Activated CD4-positive, CD25-positive, alpha-beta regulatory T cell treated with anti-CD3 and anti-CD28 coated beads, Interleukin-2, amount 50 U/mL, for 16 hours (primary cell): ENCODE measurements at regions not wholly inside any gene's neighbourhood (a gene's known extent, or its start where the extent isn't known, plus 50 kb on each side); places are given as distances from the start of the nearest gene placed in this dataset.
"Not testable (repeated sequence)": the region's sequence is repeated elsewhere in the genome, so short reads cannot be mapped to it uniquely, and the experiment has no call there.

Experiments
- DNase-seq: peaks from one replicate; pipeline ENCODE4 v3.0.0-alpha.2; 2020; ENCODE audit warnings: low read depth, low spot score

DNA sequence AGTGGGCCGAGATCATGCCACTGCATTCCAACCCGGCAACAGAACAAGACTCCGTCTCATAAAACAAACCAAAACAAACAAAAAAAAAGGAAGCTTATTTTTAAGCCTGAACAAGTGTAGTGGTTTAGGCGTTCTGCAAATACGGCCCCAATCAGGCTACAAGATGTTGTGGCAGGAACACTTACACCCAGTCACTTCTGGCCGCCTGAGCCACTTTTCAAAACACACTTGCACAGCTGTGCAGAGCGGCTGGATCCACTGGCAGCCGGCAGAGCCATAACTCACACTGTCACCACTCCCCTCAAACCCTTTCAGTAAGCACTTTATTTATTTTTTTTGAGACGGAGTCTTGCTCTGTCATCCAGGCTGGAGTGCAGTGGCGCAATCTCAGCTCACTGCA lies 81.0 kb upstream of the FRG2C start:
- DNase-seq, result not testable (repeated sequence)

DNA sequence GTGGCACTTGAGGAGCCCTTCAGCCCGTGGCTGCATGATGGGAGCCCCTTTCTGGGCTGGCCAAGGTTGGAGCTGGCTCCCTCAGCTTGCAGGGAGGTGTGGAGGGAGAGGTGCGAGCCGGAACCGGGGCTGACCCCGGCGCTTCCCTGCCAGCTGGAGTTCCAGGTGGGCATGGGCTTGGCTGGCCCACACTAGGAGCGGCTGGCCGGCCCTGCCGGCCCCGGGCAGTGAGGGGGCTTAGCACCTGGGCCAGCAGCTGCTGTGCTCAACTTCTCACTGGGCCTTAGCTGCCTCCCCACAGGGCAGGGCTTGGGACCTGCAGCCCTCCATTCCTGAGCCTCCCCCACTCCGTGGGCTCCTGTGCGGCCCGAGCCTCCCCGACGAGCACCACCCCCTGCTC lies 76.4 kb upstream of the FRG2C start:
- not testable (repeated sequence) for DNase-seq

DNA sequence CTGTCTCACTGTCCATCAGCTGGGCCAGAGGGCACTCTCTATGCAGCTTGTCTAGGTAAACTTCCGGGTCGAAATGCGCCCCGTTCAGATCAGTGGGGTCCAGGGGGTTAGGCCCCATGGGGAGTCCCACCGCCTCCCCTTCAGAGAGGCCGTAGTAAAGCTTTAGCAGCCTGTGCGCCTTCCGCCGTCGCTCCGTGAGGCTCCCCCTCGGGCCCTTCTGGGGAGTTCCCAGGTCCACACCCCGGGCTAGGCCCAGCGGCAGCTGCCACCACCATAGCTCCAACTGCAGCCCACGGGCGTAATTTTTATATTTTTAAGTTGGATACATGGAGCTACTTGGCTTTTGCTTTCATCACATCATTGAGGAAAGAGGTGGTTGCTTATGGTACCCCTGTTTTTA lies 73.7 kb upstream of the FRG2C start:
- DNase-seq, result not testable (repeated sequence)

DNA sequence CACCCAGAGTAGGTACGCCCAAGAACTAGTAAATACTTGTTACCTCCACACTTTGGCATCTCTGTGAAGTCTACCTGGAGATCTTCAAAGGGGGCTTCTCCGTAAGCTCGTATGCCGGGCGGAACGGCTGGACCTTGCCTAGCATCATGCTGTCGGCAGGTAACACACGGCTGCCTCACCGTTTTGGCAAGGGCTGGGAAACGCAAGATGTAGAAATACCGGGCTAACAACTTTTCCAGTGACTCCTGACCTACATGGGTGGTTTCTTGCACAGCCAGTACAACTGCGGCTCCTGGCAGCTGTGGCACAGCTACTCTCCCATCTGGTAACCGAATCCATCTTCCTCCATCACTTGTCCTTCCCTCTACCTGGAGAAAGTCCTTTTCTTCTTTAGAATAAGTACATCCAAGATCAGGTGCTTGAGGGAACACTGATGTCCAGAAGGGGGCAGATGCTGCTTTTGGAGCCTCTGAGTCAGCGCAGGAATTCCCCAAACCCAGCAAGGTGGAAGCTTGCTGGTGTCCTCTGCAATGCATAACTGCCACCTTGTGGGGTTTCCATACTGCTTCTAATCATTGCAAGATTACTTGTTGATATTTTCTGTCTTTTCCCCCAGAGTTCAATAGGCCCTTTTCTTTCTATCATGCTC lies 59.7 kb upstream of the FRG2C start:
- not testable (repeated sequence) for DNase-seq

DNA sequence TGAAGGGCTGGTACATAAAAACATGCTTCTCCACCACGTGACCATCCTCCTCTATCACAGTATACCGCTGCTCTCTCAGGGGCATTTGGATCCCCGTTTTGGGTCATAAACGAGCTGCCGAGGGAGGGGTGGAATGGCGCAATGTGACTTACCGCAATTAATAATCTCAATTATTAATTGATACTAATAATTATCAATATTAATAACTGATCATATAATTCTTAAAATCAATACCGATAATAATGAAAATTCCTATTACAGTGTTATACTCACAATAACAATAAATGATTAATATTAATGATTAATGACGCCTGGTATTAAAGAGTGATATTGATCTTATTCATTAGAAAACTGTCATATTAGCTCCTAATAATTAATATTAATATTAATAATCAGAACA lies 56.1 kb upstream of the FRG2C start:
- not testable (repeated sequence) for DNase-seq

DNA sequence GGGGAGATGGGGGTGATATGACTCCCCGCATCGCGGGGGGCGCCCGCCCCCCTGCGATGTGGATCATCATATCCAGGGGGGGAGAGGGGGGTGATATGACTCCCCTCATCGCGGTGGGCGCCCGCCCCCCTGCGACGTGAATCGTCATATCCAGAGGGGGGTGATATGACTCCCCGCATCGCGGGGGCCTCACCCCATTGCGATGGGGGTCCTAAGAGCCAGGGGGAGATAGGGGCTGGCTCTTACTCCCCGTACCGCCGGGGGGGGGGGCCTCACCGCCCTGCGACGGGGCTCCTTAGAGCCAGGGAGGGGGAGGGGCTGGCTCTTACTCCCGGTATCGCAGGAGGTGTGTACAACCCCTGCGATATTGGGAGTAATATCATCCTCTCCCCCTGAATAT lies 54.5 kb upstream of the FRG2C start:
- not testable (repeated sequence) for DNase-seq

DNA sequence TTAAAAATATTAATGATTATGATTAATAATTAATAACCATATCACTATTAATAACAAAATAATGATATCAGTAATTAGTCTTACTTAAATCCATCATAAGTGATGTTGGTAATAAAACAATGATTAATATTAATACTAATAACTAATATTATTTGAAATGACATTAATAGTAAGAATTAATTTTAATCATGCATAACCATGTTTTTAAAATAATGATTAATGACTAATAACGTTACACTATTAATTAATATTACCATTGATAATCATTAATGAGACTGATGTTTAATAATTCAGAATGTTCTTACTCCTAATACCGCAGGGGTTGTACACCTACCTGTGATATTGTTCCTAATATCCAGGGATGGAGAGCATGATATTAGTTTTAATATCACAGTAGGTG lies 53.4 kb upstream of the FRG2C start:
- DNase-seq, result no peak

DNA sequence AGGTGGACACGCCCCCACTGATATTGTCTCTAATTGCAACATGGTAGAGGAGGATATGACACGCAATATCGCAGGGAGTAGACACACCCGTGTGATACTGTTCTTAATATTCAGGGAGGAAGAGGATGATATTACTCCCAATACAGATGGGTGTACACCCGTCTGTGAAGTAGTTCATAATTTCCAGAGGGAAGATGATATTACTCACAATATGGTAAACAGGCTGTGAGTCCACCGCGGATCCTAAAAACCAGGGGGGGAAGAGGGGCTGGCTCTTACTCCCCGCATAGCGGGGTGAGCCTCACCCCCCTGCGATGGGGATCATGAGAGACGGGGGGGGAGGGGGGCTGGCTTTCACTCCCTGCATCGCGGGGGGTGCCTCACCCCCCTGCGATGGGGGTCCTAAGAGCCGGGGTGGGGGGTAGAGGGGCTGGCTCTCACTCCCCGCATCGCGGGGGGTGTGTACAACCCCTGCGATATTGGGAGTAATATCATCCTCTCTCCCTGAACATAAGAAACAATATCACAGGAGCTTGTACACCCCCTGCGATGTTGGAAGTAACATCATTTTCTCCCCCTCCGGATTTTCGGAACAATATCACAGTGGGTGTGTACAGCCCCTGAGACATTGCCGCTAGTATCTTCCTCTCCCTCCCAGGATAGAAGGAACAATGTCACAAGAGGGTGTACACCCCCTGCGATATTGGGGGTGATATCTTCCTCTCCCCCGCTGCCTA lies 52.2 kb upstream of the FRG2C start:
- not testable (repeated sequence) for DNase-seq
